ENCODE measurements at regions not wholly inside any gene's neighbourhood (a gene's known extent, or its start where the extent isn't known, plus 50 kb on each side); places are given as distances from the start of the nearest gene placed in this dataset.

GRCh38 chr11:28984231-28984630 lies 876.0 kb downstream of the METTL15 start:
- DNase-seq (ENCODE audit: low spot score) = no peak

DNA sequence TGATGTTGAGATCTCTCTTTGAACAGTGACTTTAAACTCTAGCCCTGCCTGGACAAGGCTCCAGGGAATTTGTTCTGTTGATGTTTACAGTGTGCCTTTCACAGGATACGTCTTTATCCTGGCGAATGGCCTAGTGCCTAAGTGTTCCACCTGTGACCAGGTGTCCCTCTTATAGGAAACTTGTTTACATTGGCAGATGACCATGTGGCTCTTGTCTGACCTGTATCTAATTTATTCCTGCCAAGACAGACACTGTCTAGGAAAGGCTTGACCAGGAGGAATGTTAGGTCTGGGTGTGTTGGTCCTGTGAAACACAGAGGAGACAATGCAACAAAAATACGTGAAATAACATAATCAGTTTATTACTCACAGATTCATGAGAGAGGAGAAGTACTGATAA lies 875.6 kb downstream of the METTL15 start:
- DNase-seq (ENCODE audit: low spot score) = no peak

DNA sequence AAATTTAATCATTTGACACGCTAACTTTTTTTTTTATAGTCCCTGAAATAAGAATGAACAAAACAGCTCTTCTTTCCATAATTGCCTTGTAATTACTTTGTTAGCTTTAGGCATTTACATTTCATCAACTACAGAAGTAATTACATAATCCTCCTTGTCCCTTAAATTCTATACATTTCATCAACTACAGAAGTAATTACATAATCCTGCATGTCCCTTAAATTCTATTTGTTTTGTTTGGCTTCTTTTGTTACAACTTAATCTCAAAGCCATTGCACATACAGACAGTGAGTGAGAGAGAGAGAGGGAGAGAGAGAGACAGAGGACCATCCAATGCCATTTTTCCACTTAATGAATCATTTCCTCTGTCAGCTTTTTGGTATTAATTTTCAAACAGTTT lies 873.2 kb downstream of the METTL15 start:
- no peak for DNase-seq (ENCODE audit: low spot score)

- DNase-seq (ENCODE audit: low spot score) = no peak
Observed at GRCh38 chr11:28976801-28977145, 868.6 kb downstream of the METTL15 start.

DNA sequence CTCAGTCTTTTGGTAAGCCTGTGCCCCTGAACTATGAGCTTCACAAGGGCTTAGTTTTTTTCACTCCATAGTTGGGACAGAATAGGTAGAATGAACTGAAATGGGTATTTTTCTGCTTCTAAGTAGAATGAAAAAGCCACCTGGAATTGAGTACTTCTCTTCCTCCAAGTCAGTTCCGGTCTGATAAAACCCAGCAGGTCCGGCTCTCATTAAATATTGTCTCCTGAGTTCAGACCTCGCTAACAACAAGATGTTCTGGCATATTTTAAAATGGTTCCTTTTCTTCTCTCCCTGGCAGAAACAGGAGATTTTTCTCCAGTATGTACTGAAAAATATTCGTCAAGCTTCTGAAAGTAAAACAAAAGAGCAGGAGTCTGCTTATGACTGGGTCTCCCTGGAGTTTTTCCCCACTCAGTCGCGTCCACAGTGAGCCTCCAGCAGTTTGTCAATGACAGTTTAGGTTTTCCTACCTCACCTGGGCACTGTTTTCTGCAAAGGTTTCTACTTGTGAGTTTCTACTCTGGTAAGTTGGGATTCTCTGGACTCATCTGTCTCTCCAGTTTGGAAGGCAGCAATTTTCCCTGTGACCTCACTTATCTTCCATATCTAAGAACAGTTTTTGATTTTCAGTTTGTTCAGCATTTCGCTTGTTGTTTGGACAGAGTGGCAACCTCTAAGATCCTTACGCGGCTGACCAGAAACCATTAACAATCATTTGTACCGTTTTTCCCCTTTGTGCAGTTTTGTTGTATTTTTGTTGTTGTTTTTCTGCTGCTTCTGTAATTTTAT lies 868.0 kb downstream of the METTL15 start:
- DNase-seq (ENCODE audit: low spot score) = no peak

GRCh38 chr11:28969832-28970231 lies 861.6 kb downstream of the METTL15 start:
- no peak for DNase-seq (ENCODE audit: low spot score)

GRCh38 chr11:28966951-28967350 lies 858.8 kb downstream of the METTL15 start:
- DNase-seq (ENCODE audit: low spot score) = no peak

GRCh38 chr11:28965819-28966218 lies 857.6 kb downstream of the METTL15 start:
- no peak for DNase-seq (ENCODE audit: low spot score)

DNA sequence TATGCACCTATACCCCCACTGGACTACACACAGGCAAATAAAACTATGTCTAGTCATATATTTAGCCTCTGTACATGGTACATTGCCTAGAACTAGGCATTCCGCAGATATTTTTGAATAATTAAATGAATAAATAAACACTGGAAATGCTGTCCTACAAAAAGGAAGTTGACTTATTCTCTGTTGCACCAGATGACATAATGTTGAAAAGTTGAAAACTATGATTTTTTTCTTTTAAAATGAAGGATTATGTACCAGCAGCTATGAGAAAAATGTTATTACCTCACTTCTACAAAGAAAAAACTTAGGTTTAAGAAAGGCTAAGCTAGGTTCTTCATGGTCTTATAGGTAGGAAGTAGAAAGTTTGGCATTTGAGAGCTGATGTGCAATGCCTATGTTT lies 856.6 kb downstream of the METTL15 start:
- DNase-seq (ENCODE audit: low spot score) = no peak

DNA sequence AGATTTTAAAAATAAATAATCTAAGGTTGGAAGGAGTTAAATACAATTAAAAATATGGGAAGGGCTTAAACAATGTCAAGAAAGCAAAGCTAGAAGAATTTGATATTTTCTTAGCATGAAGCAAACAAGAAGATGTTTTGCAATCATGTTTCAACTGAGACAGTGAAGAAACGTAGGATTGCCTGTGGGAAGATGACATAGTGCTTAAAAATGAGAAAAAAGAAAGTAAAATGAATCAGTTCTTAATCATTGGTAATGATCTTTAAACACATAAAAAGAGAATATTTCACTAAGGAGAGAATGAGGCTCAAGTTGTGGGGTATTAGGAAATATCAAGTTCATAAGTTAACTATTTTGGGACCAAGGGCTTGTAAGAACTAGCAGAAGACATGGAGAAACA lies 855.0 kb downstream of the METTL15 start:
- no peak for DNase-seq (ENCODE audit: low spot score)

DNA sequence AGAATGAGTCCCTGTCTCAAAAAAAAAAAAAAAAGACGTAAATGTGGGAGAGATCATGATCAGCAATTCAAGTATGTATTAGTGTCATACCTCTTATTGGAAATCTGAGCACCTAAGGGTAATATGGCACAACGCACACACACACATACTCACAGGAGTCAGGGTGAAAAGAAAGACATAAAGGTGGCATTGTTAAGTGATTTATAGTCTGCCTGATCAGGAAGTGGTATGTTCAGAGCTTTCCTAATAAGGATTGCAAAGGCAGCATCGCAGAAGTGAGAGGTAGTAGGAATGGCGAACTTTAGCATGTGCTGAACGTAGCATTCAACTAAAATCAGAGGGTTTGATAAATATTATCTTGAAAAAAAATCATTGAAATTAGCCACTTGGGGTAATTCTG lies 854.3 kb downstream of the METTL15 start:
- no peak for DNase-seq (ENCODE audit: low spot score)

DNA sequence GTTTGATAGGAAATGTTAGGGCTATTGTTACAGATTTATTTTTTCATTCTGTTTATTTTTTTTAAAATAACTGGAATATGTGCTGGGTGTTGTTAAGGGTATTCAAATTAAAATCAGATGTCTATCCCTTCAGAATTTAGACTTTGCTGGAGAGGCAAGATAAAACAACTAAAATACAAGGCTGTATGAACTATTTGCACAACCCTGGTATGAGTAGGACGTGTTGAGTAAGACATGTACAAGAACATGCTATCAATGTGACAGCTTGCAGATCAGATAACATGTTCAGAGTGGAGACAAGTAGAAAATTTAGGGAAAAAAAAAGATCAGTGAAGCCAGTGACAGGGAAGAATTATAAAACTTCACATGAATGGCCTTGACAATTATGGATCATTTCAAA lies 853.5 kb downstream of the METTL15 start:
- DNase-seq (ENCODE audit: low spot score) = no peak

- no peak for DNase-seq (ENCODE audit: low spot score)
Observed at GRCh38 chr11:28956446-28956845, 848.3 kb downstream of the METTL15 start.

GRCh38 chr11:28951191-28951590 lies 843.0 kb downstream of the METTL15 start:
- DNase-seq (ENCODE audit: low spot score) = no peak

GRCh38 chr11:28939381-28939780 lies 831.2 kb downstream of the METTL15 start:
- DNase-seq (ENCODE audit: low spot score) = no peak

GRCh38 chr11:28938091-28938490 lies 829.9 kb downstream of the METTL15 start:
- DNase-seq (ENCODE audit: low spot score) = no peak

DNA sequence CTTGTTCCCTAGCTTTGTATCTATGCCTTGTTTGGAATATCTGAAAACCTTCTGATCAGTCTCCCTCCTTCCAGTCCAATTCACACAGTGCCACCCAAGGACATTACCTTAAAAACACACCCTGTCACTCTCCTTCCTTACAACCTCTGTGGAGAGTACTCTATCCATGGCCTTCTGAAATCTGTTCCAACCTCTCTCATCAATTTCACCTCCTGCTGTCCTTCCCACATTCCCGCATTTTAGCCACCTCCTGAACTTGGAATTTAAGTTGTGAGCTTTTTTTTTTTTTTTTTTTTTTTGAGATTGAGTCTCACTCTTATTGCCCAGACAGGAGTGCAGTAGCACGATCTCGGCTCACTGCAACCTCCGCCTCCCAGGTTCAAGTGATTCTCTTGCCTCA lies 824.8 kb downstream of the METTL15 start:
- DNase-seq (ENCODE audit: low spot score) = no peak

DNA sequence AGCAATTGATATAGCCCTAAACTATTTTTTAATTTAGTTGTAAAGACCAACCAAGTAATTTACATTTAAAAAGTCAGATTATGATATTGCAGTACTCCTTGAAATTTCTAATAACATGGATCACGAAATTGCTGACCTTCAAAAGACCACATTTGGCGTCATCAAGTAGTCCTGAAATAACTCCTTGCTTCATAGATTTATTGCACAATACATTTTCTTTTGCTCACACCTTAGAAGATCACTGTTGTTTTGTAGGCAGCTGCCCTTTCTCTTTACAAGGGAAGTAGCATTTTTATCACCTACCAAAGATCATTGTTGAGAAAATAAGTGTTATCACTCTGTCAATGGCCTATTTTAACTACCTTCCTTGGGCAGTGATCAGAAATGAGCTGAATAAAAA lies 815.8 kb downstream of the METTL15 start:
- no peak for DNase-seq (ENCODE audit: low spot score)

GRCh38 chr11:28922386-28922981 lies 814.3 kb downstream of the METTL15 start:
- DNase-seq (ENCODE audit: low spot score) = no peak

DNA sequence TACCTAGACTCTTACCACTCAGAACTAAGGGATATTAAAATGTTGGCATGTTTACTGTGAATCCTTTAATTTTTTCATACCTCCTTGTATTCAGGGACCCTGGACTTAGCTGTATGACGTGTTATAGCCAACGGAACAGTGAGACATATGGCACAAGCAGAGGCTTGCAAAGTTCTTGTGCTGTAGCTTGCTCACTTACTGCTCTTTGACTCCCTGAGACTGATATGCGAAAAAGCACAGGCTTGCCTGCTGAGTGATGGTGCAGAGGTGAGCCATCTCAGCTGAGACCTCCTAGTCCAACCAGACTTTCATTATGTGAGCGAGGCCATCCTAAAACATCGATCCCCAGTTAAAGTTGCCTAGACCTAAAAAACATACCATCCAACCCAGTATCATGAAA lies 811.0 kb downstream of the METTL15 start:
- no peak for DNase-seq (ENCODE audit: low spot score)

- DNase-seq (ENCODE audit: low spot score) = no peak
Observed at GRCh38 chr11:28913883-28914282, 805.7 kb downstream of the METTL15 start.

DNA sequence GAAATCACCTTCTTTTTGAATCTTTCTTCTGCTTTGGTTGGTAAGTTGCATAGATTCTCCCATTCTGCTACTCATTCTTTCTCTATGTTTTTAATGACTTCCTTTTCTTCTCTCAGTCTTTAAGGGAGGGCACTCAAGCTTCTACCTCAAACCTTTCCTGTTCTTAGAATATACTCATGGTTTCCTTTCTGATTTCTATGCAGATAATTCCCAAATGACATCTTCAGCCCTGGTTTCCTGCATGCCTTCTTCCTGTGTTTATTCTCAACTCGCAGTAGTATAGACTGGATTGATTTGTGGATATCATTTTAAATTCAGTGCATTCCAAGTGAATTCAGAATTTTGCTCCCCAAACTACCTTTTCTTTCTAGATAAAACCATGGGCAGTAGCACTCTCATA lies 803.6 kb downstream of the METTL15 start:
- DNase-seq (ENCODE audit: low spot score) = no peak

- DNase-seq (ENCODE audit: low spot score) = no peak
Observed at GRCh38 chr11:28910926-28911325, 802.7 kb downstream of the METTL15 start.

- no peak for DNase-seq (ENCODE audit: low spot score)
Observed at GRCh38 chr11:28903716-28904115, 795.5 kb downstream of the METTL15 start.

All from hematopoietic multipotent progenitor cell treated with erythropoietin and hydrocortisone succinate and interleukin-3 and kit ligand, for 17 days (in vitro differentiated cells).